Sigmoid colon (tissue), 6 donors: ENCODE measurements at regions not wholly inside any gene's neighbourhood (a gene's known extent, or its start where the extent isn't known, plus 50 kb on each side); places are given as distances from the start of the nearest gene placed in this dataset.
A peak's percentile ranks its signal among the peaks of the same experiment; 100 is the strongest.

Source experiments
- DNase-seq: peaks from one replicate; pipeline ENCODE4 v3.0.0-alpha.2; 2019
- H3K27ac ChIP-seq, 4 donors: fragments of 200-600 bp; sonication (generic); one replicate each; pipeline ENCODE4 v1.5.1; 2016 to 2019; ENCODE audit warnings: mild to moderate bottlenecking in 1 of 4
- H3K27me3 ChIP-seq, 3 donors: fragments of 200-600 bp; sonication (generic); one replicate each; pipeline ENCODE4 v1.5.1; 2019; ENCODE audit warnings: mild to moderate bottlenecking in 1 of 3
- H3K36me3 ChIP-seq, 4 donors: fragments of 200-600 bp; sonication (generic); one replicate each; pipeline ENCODE4 v1.5.1; 2016 to 2019
- H3K4me1 ChIP-seq, 4 donors: fragments of 200-600 bp; sonication (generic); one replicate each; pipeline ENCODE4 v1.5.1; 2017 to 2019
- H3K4me3 ChIP-seq, 4 donors: fragments of 200-600 bp; sonication (generic); one replicate each; pipeline ENCODE4 v1.5.1; 2017 to 2019; ENCODE audit warnings: mild to moderate bottlenecking in 2 of 4, moderate library complexity in 1 of 4
- H3K9me3 ChIP-seq, 4 donors: fragments of 200-600 bp in 3 of 4; sonication (generic) in 3 of 4; one replicate each; pipeline versions ENCODE4 v1.5.1 to v1.6.1; 2013 to 2019
- EP300 ChIP-seq, 4 donors: sonication (generic); formaldehyde crosslinking; IDR thresholded peaks; one replicate each; pipeline ENCODE4 v1.6.1; 2017; ENCODE audit warnings: antibody characterized with exemption in 4 of 4
- POLR2A ChIP-seq, 2 donors: fragments of 450-650 bp; IDR thresholded peaks; one replicate each; pipeline ENCODE4 v1.6.1; 2016; ENCODE audit warnings: antibody characterized with exemption in 2 of 2, mild to moderate bottlenecking in 2 of 2, moderate library complexity in 2 of 2
- POLR2AphosphoS5 ChIP-seq, 4 donors: sonication (generic); formaldehyde crosslinking; IDR thresholded peaks; one replicate each; pipeline ENCODE4 v1.6.1; 2017; ENCODE audit warnings: antibody characterized with exemption in 4 of 4
- WGBS, 2 donors: extraction: QIAGEN DNeasy Blood & Tissue Kit; methylation state at CpG; one replicate each; pipeline ENCODE4 v1.1.7; 2013; 5-methylcytosine and 5-hydroxymethylcytosine counted together
- intact Hi-C: fragments of 100-400 bp; cut with DNase I; formaldehyde crosslinking; loops from one replicate; pipeline ENCODE4 v1.15.1; 2023
- TF ChIP-seq, protein P1 (sequence below), 4 experiments: fragments of 450-650 bp in 3 of 4; fragments of 200-600 bp in 1 of 4; IDR thresholded peaks; one replicate each; pipeline ENCODE4 v1.5.1; 2016 to 2019; ENCODE audit warnings: antibody characterized with exemption in 4 of 4, mild to moderate bottlenecking in 3 of 4, moderate library complexity in 2 of 4
- donor health status: healthy with polysubstance abuse.
- donor health status: healthy.

- Histone ChIP-seq H3K4me3 (no peak overlapping the region), H3K9me3 (no peaks in the 10 kb centered on the region), H3K27me3 (no peaks in the 10 kb centered on the region), H3K27ac (no peak overlapping the region), H3K4me1 (no peaks in the 10 kb centered on the region), H3K36me3 (no peaks in the 10 kb centered on the region)
- DNase-seq, result no peak
- TF ChIP-seq, protein P1, sequence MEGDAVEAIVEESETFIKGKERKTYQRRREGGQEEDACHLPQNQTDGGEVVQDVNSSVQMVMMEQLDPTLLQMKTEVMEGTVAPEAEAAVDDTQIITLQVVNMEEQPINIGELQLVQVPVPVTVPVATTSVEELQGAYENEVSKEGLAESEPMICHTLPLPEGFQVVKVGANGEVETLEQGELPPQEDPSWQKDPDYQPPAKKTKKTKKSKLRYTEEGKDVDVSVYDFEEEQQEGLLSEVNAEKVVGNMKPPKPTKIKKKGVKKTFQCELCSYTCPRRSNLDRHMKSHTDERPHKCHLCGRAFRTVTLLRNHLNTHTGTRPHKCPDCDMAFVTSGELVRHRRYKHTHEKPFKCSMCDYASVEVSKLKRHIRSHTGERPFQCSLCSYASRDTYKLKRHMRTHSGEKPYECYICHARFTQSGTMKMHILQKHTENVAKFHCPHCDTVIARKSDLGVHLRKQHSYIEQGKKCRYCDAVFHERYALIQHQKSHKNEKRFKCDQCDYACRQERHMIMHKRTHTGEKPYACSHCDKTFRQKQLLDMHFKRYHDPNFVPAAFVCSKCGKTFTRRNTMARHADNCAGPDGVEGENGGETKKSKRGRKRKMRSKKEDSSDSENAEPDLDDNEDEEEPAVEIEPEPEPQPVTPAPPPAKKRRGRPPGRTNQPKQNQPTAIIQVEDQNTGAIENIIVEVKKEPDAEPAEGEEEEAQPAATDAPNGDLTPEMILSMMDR (IDR thresholded peaks at IDR 0.05), result no peak
- no peak for TF ChIP-seq EP300 (IDR thresholded peaks at IDR 0.05)
- TF ChIP-seq POLR2AphosphoS5 (IDR thresholded peaks at IDR 0.05), result no peak
- no peak for TF ChIP-seq POLR2A (IDR thresholded peaks at IDR 0.05)
- 79 to 86% methylated on average over 5 of the region's 5 CpGs for WGBS, 2 donors
- intact Hi-C loops, result no loop called here
Observed at GRCh38 chr5:2221450-2221849, 338.7 kb upstream of the IRX4 start.

GRCh38 chr5:2220741-2221140 is 338.0 kb upstream of the IRX4 start:
- no peak overlapping the region for H3K4me3 ChIP-seq
- TF ChIP-seq, protein P1 (IDR thresholded peaks at IDR 0.05), result no peak
- TF ChIP-seq POLR2A (IDR thresholded peaks at IDR 0.05) (no peak), POLR2AphosphoS5 (IDR thresholded peaks at IDR 0.05) (no peak), EP300 (IDR thresholded peaks at IDR 0.05) (no peak)
- intact Hi-C loops, result no loop called here
- peak; percentile 46 for DNase-seq
- no peaks in the 10 kb centered on the region for H3K27me3 ChIP-seq
- H3K9me3 ChIP-seq, result no peaks in the 10 kb centered on the region
- 83% methylated on average over 7 of the region's 7 CpGs for WGBS, 2 donors
- H3K27ac ChIP-seq, result no peak overlapping the region
- no peaks in the 10 kb centered on the region for H3K36me3 ChIP-seq
- no peaks in the 10 kb centered on the region for H3K4me1 ChIP-seq

DNA sequence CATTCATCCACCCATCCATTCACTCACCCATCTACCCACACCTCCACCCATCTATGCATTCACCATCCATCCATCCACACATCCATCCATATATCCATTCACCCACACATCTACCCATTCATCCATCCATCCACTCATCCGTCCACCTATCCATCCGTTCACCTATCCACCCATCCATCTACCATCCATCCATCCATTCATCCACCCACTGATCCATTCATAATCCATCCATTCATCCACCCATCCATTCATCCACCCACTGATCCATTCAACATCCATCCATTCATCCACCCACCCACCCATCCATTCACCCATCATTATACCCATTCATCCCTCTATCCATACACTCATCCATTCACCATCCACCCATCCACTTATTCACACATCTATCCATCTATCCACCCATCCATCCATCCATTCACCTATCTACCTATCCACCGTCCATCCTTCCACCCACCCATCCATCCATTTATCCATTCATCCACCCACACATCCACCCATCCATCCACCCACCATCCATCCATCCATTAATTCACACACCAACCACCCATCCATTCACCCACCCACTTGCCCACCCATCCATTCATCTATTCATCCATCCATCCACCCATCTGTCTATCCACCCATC is 336.5 kb upstream of the IRX4 start:
- Histone ChIP-seq H3K27me3 (no peaks in the 10 kb centered on the region), H3K36me3 (no peaks in the 10 kb centered on the region), H3K27ac (no peak overlapping the region), H3K4me3 (no peak overlapping the region), H3K9me3 (no peaks in the 10 kb centered on the region), H3K4me1 (no peaks in the 10 kb centered on the region)
- 94% methylated on average over 3 of the region's 3 CpGs for WGBS, 2 donors
- intact Hi-C loops, result no loop called here
- no peak for DNase-seq
- no peak for TF ChIP-seq POLR2AphosphoS5 (IDR thresholded peaks at IDR 0.05)
- TF ChIP-seq, protein P1 (IDR thresholded peaks at IDR 0.05), result no peak
- no peak for TF ChIP-seq POLR2A (IDR thresholded peaks at IDR 0.05)
- no peak for TF ChIP-seq EP300 (IDR thresholded peaks at IDR 0.05)

DNA sequence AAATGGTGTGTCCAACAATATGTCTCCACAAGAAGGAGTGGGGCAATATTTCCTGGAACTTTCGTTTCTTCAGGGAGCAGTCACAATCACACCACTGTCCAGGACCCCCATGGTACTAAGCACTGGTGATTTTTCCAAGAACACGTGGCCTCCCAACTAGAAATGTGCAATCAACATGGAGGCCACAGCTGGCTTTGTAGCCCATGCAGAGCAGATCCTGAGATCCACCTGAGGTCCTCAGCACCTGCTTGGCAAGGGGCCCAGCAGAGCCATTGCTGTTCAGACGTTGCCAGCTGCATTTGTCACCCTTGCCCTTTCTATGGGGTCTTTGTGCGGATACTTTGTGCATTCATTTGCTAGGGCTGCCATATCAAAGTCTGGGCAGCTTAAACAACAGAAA is 334.5 kb upstream of the IRX4 start:
- Histone ChIP-seq H3K9me3 (no peaks in the 10 kb centered on the region), H3K4me3 (no peak overlapping the region), H3K27ac (no peak overlapping the region), H3K36me3 (no peaks in the 10 kb centered on the region), H3K27me3 (peaks cover 0 to 4% (median 0%) of the 10 kb centered on the region in 3 donors), H3K4me1 (no peaks in the 10 kb centered on the region)
- TF ChIP-seq POLR2AphosphoS5 (IDR thresholded peaks at IDR 0.05) (no peak), EP300 (IDR thresholded peaks at IDR 0.05) (no peak), POLR2A (IDR thresholded peaks at IDR 0.05) (no peak)
- TF ChIP-seq, protein P1 (IDR thresholded peaks at IDR 0.05), result no peak
- 63 to 75% methylated on average over 4 of the region's 4 CpGs for WGBS, 2 donors
- intact Hi-C loops, result no loop called here
- DNase-seq, result no peak
